DND-41 (cell line): ENCODE measurements at regions not wholly inside any gene's neighbourhood (a gene's known extent, or its start where the extent isn't known, plus 50 kb on each side); places are given as distances from the start of the nearest gene placed in this dataset.

ENCODE experiments used
- CTCF ChIP-seq: IDR thresholded peaks from 2 replicates; pipeline ENCODE4 v1.5.1; 2012; ENCODE audit warnings: borderline replicate concordance, low read length, moderate library complexity, mild to moderate bottlenecking; ENCODE audit not compliant: poor library complexity, severe bottlenecking; ENCODE audit errors: extremely low read depth
- EZH2 ChIP-seq: IDR thresholded peaks from 3 replicates; pipeline ENCODE4 v1.6.1; 2012; ENCODE audit warnings: borderline replicate concordance, low read depth, mild to moderate bottlenecking, moderate library complexity, low read length, inconsistent platforms; ENCODE audit not compliant: severe bottlenecking

- TF ChIP-seq CTCF (no peak), EZH2 (no peak)
Observed at GRCh38 chr21:16424331-16424751, 694.6 kb downstream of the USP25 start.
